NCI-H345 treated with DMSO at 0.1 percent for 48 hours (cell line): ENCODE measurements at regions not wholly inside any gene's neighbourhood (a gene's known extent, or its start where the extent isn't known, plus 50 kb on each side); places are given as distances from the start of the nearest gene placed in this dataset.

Experiments
- DNase-seq: peaks from one replicate; lab custom pipeline; 2025; ENCODE audit not compliant: unreplicated experiment; lab: John Stamatoyannopoulos, UW

- no peak for DNase-seq
Observed at GRCh38 chr18:67705748-67706147, 189.2 kb upstream of the DSEL start.

DNA sequence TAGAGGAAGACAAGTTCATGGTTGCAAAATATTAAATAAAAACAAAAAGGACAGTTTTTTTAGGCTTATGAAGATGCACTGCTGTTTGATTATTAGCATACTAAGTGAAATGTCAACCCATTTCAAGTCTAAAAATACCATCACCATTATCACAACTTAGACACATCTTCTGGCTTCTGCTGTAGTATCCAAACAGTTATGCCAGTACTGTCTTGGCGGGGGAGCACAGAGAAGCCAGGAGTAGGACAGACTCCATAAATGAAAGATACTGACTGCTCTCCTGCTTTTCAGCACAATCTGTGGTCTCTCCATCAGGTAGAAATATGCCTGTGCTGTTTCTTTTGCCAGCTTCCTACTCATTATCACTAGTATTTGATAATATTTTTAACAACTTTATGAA lies 179.2 kb upstream of the DSEL start:
- no peak for DNase-seq

GRCh38 chr18:67694787-67695186 lies 178.3 kb upstream of the DSEL start:
- no peak for DNase-seq

- DNase-seq: no peak
Observed at GRCh38 chr18:67692811-67693210, 176.3 kb upstream of the DSEL start.

- no peak for DNase-seq
Observed at GRCh38 chr18:67682516-67682915, 166.0 kb upstream of the DSEL start.

DNA sequence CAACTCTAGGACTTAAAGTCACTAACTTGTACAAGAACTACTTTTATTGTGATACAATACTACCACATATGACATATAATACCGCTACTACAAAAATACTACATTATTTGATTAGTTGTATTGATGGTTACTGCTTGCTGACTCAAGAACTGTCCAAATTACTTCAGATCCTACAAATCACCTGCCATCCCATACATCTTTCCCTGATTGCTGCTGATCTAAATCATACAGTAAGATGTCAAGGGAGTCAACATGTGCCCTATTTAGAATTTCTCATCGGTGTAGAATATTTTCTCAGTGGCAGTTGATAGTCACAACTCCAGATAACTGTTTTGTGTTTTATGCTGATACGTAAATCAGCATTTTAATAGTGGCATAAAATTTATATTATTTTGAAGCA lies 161.0 kb upstream of the DSEL start:
- no peak for DNase-seq

GRCh38 chr18:67672716-67673115 lies 156.2 kb upstream of the DSEL start:
- DNase-seq: no peak

DNA sequence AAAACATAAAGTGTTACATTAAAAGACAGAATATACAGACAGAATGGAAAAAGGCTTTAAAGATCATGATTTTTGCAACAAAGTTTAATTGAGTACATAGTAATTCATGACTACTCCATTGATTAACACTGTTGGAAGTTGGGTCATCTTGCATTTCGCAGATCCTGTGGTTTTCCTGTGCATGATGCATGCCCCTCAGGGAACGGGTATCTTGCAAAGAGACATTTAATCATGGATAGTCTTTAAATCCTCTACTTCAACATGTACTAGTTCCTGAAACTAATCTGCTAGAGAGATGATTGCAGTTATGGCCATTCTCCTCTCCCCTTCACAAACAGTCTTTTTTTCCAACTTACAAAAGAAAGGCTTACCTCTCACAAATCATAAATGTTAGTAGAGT lies 155.6 kb upstream of the DSEL start:
- DNase-seq: no peak

GRCh38 chr18:67670024-67670543 lies 153.6 kb upstream of the DSEL start:
- DNase-seq: no peak

DNA sequence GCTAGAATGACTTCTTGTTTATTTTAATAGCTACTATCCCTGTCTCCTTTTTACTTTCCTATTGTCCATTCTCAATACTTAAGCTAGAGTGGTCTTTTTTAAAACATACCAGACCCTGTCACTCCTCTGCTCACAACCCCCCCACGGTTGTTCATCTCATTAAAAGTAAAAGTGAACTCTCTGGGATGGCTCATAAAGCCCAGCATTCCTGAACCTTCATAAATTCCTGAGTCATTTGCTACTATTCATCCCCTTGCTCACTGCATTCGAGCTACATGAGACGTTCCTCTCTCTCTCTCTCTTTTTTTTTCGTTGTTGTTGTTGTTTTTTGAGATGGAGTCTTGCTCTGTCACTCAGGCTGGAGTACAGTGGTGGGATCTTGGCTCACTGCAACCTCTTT lies 148.7 kb upstream of the DSEL start:
- DNase-seq: no peak

DNA sequence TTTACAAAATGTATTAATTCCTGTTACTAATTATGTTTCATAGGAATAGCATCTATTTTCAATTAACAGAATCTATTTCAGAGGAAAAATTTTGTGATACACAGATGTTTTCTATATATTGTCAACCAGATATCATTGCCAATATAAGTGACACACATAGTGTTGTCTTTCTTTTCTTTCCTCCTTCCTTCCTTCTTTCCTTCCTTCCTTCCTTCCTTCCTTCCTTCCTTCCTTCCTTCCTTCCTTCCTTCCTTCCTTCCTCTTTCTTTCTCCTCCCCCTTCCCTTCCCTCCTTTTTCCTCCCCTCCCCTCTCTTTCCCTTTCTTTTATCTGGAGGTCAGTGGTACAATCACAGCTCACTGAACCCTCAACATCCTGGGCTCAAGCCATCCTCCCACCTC lies 146.5 kb upstream of the DSEL start:
- no peak for DNase-seq

- DNase-seq: no peak
Observed at GRCh38 chr18:67661555-67661954, 145.0 kb upstream of the DSEL start.

- DNase-seq: no peak
Observed at GRCh38 chr18:67654101-67654500, 137.6 kb upstream of the DSEL start.

DNA sequence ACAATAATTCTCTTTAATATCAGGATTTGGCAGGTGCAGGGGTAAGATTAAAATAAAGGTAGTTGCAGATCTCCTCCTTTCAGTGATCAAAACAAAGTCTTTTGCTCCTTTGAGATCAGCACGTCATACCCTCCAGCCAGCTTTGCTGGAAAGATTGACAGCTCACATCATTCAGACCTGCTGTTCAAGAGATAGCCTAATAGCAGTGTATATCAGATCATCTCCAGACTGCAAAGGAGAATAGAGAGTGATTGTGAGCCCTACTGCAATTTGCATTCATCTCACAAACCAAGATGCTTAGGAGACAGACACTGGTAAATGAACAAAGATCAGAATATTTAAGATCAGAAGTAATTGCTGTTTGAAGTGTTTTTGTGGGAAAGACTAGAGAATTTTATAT lies 135.8 kb upstream of the DSEL start:
- no peak for DNase-seq

- DNase-seq: no peak
Observed at GRCh38 chr18:67651438-67651837, 134.9 kb upstream of the DSEL start.

GRCh38 chr18:67650686-67651385 lies 134.3 kb upstream of the DSEL start:
- DNase-seq: no peak

DNA sequence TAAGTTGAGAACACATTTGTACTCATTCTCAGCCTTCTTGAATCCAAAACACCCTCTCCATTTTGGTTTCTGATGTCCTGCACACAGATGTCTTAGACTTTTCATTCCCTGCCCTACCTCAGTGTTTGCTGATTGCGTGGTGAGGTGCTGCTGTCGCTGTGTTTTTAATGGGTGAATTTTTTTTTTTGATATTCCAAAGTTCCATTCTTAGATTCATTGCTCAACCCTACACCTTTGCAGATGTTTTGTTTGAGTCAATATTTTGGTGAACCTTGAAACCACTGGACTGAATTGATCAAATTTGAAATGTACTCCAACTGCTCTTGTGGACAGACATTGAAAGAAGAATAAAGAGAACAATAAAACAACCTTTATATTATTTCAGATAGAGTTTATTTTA lies 130.4 kb upstream of the DSEL start:
- DNase-seq: no peak

DNA sequence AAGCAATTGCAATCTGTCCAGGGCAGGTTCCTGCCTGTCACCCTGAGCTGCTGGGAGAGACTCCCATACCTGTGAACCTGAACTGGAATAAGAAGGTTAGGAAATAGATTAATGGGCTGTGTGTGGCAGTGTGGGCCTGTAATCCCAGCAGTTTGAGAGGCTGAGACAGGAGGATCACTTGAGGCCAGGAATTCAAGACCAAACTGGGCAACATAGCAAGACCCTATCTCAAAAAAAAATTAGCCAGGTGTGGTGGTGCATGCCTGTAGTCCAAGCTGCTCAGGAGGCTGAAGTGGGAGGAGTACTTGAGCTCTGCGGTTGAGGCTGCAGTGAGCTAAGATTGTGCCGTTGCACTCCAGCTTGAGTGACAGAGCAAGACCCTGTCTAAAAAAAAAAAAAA lies 127.7 kb upstream of the DSEL start:
- DNase-seq: no peak

- no peak for DNase-seq
Observed at GRCh38 chr18:67639872-67640271, 123.4 kb upstream of the DSEL start.

GRCh38 chr18:67636597-67637385 lies 120.3 kb upstream of the DSEL start:
- no peak for DNase-seq

DNA sequence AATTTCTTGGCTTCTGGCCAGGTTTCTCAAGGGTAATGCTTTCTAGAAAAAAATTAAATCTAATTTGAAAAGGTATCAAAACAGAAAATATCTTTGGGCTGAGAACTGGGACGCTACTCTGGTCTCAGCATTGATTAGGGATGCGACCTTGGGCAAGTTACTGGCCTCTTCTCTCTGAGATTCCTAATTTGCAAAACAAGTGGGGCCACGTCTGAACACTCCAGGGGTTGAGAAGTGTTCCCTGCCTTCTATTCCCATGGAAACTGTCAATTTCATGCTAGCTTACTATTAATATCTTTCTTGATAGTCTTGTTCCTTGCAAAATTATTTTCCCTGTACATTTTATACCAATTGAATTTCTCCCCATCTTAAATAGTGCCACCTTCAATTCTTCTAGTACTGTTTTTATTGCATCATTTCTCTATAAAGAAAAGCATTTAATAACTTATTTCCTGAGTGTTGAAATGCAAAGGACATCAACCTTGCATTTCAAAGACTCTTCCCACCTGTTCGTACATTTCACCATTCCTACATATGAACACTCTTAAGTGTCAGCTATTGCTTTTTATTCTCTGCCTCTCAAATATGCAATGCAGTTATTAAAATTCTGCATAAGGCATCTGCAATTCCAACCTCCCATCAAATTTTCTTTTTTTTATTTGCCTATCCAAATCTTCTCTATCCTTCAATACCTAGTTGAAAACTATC lies 118.3 kb upstream of the DSEL start:
- no peak for DNase-seq

GRCh38 chr18:67633939-67634338 lies 117.4 kb upstream of the DSEL start:
- no peak for DNase-seq
